Neural cell (in vitro differentiated cells): ENCODE measurements at regions not wholly inside any gene's neighbourhood (a gene's known extent, or its start where the extent isn't known, plus 50 kb on each side); places are given as distances from the start of the nearest gene placed in this dataset.

ENCODE experiments used
- EP300 ChIP-seq: fragments of 450-650 bp; conservative IDR thresholded peaks from 2 replicates; pipeline ENCODE4 v1.6.1; 2014; ENCODE audit warnings: antibody characterized with exemption, mild to moderate bottlenecking, moderate library complexity; ENCODE audit not compliant: poor library complexity, severe bottlenecking
- EZH2 ChIP-seq: fragments of 200-600, 300-800 bp; shearing (Covaris generic), sonication (generic); IDR thresholded peaks from 2 replicates; pipeline ENCODE4 v1.6.1; 2014; ENCODE audit warnings: antibody characterized with exemption, low read length, borderline replicate concordance, mild to moderate bottlenecking; ENCODE audit not compliant: insufficient read depth, poor library complexity, severe bottlenecking
- MXI1 ChIP-seq: fragments of 450-650 bp; conservative IDR thresholded peaks from 2 replicates; pipeline ENCODE4 v1.6.1; 2014; ENCODE audit warnings: antibody characterized with exemption, mild to moderate bottlenecking; ENCODE audit not compliant: poor library complexity, severe bottlenecking
- POLR2AphosphoS5 ChIP-seq: IDR thresholded peaks from 2 replicates; pipeline ENCODE4 v1.6.1; 2012
- RAD21 ChIP-seq: fragments of 450-650 bp; conservative IDR thresholded peaks from 2 replicates; pipeline ENCODE4 v1.6.1; 2014; ENCODE audit warnings: antibody characterized with exemption, mild to moderate bottlenecking, moderate library complexity
- TAF1 ChIP-seq: IDR thresholded peaks from 2 replicates; pipeline ENCODE4 v1.6.1; 2012; ENCODE audit warnings: low read depth
- TF ChIP-seq, protein P1 (sequence below): fragments of 450-650 bp; IDR thresholded peaks from 2 replicates; pipeline ENCODE4 v1.5.1; 2014; ENCODE audit warnings: antibody characterized with exemption, mild to moderate bottlenecking, moderate library complexity; ENCODE audit not compliant: poor library complexity, severe bottlenecking
- TF ChIP-seq, protein P2 (sequence below): IDR thresholded peaks from 2 replicates; pipeline ENCODE4 v1.6.1; 2012; ENCODE audit warnings: borderline replicate concordance

DNA sequence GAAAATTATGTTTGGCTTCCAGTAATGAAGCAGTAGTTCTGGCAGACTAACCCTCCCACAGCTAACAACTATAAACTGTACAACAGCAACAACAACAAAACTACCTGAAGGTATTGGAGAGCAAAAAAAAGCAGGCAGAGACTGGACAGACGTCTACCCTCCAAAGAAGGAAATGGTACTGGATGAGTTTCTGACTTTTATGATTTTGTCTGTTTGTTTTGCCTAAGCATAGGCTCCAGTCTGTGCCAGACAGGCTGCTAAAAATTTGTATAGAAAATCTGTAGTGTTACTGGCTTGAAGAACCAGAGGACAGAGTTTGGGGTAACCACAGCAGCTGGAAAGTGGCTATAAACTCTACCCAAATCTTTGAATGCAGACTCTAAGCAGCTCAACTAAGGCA lies 131.3 kb downstream of the SLC25A47 start:
- no peak for TF ChIP-seq TAF1
- TF ChIP-seq, protein P1, sequence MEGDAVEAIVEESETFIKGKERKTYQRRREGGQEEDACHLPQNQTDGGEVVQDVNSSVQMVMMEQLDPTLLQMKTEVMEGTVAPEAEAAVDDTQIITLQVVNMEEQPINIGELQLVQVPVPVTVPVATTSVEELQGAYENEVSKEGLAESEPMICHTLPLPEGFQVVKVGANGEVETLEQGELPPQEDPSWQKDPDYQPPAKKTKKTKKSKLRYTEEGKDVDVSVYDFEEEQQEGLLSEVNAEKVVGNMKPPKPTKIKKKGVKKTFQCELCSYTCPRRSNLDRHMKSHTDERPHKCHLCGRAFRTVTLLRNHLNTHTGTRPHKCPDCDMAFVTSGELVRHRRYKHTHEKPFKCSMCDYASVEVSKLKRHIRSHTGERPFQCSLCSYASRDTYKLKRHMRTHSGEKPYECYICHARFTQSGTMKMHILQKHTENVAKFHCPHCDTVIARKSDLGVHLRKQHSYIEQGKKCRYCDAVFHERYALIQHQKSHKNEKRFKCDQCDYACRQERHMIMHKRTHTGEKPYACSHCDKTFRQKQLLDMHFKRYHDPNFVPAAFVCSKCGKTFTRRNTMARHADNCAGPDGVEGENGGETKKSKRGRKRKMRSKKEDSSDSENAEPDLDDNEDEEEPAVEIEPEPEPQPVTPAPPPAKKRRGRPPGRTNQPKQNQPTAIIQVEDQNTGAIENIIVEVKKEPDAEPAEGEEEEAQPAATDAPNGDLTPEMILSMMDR = no peak
- no peak for TF ChIP-seq MXI1
- TF ChIP-seq, protein P2, sequence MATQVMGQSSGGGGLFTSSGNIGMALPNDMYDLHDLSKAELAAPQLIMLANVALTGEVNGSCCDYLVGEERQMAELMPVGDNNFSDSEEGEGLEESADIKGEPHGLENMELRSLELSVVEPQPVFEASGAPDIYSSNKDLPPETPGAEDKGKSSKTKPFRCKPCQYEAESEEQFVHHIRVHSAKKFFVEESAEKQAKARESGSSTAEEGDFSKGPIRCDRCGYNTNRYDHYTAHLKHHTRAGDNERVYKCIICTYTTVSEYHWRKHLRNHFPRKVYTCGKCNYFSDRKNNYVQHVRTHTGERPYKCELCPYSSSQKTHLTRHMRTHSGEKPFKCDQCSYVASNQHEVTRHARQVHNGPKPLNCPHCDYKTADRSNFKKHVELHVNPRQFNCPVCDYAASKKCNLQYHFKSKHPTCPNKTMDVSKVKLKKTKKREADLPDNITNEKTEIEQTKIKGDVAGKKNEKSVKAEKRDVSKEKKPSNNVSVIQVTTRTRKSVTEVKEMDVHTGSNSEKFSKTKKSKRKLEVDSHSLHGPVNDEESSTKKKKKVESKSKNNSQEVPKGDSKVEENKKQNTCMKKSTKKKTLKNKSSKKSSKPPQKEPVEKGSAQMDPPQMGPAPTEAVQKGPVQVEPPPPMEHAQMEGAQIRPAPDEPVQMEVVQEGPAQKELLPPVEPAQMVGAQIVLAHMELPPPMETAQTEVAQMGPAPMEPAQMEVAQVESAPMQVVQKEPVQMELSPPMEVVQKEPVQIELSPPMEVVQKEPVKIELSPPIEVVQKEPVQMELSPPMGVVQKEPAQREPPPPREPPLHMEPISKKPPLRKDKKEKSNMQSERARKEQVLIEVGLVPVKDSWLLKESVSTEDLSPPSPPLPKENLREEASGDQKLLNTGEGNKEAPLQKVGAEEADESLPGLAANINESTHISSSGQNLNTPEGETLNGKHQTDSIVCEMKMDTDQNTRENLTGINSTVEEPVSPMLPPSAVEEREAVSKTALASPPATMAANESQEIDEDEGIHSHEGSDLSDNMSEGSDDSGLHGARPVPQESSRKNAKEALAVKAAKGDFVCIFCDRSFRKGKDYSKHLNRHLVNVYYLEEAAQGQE = no peak
- no peak for TF ChIP-seq POLR2AphosphoS5
- TF ChIP-seq RAD21 = no peak
- TF ChIP-seq EP300 = no peak
- TF ChIP-seq EZH2 = no peak
